GM19372 (cell line): ENCODE measurements at regions not wholly inside any gene's neighbourhood (a gene's known extent, or its start where the extent isn't known, plus 50 kb on each side); places are given as distances from the start of the nearest gene placed in this dataset.
A peak's percentile ranks its signal among the peaks of the same experiment; 100 is the strongest.

ENCODE experiments used
- ATAC-seq: cut with Tn5 transposase; IDR thresholded peaks from one replicate; pipeline ENCODE4 v1.9.1; 2021; ENCODE audit warnings: mild to moderate bottlenecking, low read depth, moderate library complexity; ENCODE audit not compliant: unreplicated experiment

DNA sequence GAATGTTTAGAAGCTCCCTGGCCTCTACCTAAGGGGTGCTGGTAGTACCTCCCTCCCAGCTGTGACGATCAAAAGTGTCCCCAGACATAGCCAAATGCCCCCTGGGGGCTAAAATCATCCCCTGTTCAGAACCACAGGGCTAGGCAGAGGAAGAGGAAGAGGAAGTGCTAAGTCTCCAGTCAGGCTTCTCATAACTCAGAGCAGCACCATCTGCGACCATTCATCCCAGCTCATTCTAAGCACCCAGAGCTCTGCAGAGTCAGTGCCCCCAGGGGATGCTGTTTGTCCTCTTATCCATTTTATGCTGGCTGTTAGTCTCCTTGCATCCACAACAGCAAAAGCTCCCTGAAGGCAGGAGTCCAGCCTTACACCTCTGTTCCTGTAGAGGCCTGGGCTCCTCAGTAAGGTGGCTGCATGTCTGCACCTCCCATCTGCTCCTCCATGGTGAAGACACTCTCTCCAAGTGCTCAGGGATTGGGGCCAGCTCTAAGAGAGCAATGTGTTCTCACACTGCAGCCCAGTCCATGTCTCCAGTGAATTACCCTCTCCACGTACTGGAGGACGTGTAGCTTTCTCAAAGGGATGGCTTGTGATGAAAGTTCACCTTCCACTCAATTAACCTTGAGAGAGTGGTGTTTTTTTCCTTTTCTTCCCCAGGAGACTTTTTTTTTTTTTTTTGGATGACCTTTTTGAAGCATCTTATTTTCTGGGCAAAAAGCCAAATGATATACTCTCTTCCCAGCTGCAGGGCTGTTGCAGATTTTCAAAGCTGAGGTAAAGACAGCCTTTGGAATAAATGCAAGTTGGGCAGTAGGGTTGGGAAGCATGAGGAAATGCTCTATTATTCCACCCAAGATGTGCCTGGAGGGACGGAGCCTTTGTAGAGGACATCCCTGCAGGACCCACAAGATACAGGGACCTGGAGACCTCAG lies 158.9 kb upstream of the SLC14A2 start:
- ATAC-seq, result no peak

DNA sequence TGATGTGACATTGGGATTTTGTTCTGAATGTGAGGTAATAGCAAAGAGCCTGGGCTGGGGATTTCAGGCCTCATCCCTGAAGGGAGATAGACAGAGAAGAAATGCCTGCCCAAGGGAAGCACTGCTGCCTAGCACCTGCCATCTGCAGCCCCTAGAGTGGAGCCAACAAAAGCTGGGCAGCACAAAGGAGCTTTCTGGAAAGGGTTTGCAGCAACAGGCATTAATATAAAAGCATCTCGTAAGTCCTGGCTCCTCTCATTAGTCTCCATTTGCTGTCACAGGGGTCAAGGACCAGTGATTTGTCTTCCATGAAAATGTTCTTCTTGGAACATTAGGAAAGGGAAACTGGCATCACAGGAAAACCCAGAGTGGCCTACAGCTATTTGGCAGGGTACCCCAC lies 157.2 kb upstream of the SLC14A2 start:
- ATAC-seq, result no peak

GRCh38 chr18:45462179-45462578 lies 153.1 kb upstream of the SLC14A2 start:
- ATAC-seq, result no peak

DNA sequence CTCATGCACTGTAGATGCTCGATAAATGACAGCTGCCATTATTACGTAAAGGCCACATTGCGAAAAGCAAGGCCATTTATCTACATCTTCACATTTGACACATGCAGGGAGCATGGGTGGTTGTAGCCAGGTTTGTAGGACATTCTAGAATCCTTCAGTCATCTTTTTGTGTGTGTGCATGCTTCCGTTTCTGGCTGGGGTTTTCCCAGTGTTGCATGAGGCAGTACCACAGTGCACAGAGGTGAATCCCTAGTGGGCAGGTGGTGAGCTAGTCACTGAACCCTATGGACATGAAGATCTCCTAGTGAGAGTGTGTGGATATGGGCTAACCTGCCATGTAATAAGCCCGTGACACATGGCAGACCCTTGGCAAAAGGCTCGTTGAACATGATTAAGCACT lies 151.8 kb upstream of the SLC14A2 start:
- peak; percentile 51 for ATAC-seq

- ATAC-seq, result no peak
Measured at GRCh38 chr18:45464619-45465018, 150.7 kb upstream of the SLC14A2 start.

DNA sequence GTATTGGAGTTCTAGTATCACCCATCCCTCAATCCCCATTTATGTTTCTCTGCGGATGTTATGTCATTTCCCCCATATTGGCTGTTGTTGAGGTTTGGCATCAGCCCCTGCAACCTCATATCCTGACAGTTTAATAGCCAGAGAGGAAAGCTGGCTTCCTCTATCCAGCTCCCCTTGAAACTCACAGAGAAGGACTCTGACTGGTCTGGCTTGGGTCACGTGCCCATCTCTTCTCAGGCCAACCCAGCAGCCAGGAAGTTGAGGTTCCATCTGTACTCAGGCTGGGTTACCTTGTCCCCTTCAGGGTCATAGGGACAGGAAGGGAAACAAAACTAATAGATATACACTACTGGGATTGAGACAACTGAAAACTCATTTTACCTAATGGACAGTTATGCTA lies 148.0 kb upstream of the SLC14A2 start:
- ATAC-seq, result no peak

DNA sequence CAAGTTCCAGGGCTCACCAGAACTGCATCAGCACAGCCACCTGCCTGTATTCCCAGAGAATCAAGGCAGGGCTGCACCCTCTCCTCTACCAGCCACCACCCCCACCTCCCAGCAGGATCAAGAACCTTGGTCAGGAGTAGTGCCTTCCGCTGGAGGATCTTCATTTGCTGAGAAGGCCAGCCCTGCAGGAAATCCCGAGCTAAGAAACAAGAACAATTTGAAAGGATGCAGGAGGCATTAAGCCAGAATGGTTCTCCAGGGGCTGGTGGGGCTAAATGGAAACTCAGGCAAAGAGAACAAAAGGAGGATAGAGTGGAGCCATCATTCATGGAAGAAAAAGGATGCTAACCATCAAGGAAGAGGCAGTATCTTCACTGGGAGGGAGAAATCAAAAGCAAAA lies 147.3 kb upstream of the SLC14A2 start:
- no peak for ATAC-seq

GRCh38 chr18:45478889-45479288 lies 136.4 kb upstream of the SLC14A2 start:
- no peak for ATAC-seq

DNA sequence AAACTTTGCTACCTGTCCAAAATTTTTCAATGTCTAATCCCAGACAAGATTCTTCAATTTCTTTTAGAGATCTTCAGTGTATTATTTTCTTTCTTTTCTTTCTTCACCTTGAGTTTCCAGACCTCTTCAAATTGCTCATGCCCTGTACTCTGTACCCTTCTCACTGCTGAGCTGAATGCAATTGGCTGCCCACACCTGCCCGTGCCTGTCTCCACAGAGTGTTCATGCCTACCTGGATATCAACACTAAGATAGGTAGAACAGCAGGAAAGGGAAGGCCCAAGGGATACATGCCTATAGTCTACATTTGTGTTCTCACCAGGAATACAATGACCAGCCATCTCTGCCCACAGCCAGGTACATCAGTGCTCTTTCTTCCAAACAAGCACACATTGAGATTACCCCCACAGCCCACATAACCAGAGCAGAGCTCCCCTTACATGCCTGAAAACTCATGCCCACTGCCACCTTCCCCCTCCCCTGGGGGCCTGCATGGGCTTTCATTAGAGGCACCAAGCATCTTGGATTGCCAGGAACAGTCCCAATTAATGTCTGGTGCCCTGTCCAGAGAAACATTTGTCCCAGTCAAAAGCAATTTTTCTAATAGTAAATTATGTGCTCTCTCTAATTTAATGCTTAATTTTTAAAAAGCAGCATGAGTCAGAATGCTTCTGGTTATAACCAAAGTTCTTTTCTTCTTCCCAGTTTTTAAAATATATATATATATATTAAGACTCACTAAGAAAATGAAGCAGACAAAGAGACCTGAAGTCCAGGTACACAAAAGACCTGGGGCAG lies 134.9 kb upstream of the SLC14A2 start:
- no peak for ATAC-seq

GRCh38 chr18:45481821-45482220 lies 133.5 kb upstream of the SLC14A2 start:
- ATAC-seq, result no peak

GRCh38 chr18:45482286-45482685 lies 133.0 kb upstream of the SLC14A2 start:
- no peak for ATAC-seq

DNA sequence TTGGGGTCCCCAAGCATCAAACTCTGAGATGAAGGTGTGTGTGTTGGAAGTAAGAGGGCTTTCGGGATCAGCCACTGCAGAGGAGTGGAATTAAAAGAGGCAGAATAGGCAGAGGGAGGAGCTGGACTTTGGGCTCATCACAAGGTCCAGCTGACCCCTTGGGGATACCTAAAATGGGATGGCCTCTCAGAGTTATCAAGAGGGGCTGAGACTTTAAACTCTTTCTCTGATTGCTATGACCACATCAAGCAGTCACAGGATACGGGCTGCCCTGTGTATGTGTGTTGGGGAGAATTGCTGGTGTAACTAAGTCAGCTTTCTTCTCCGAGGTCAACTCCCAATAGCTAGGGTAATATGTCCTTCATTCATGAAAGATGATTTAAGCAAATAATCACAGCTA lies 127.7 kb upstream of the SLC14A2 start:
- ATAC-seq, result no peak

DNA sequence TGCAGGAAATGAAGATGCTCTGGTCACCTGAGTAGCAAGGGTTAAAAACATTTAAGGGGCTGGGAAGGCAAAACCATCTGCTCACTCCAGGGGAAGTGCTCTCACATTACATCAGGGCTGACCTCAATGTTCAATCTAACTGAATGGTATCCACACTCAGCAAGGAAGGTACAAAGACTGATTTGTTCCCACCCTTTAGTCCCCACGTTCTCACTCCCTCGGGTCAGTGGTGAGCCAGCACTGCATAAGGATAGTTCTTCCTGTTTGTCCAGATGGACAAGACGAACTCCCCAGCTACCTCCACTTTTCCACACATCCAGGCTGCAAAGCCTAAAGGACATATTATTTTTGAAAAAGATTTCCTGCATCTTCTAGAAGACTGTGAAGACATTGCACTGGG lies 126.6 kb upstream of the SLC14A2 start:
- no peak for ATAC-seq

DNA sequence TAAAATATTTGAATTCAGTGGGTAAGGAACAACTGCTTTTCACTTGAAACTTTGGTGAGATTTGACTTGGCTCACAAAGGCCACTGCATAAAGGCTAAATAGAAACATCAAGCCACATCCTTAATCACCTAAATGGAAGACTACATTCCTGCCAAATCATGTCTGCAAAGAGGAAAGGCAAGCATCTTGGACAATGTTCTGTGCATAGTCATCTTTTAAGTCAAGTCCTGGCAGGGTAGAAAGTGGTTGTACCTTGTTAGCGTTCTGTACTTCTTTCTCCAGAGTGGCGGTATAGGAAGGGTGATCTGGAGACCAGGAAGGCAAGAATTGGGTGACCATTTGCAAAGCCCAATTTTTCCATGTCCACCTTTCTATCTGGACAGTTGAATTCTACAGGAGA lies 121.4 kb upstream of the SLC14A2 start:
- no peak for ATAC-seq

- no peak for ATAC-seq
Measured at GRCh38 chr18:45494811-45495210, 120.5 kb upstream of the SLC14A2 start.

GRCh38 chr18:45496741-45497140 lies 118.5 kb upstream of the SLC14A2 start:
- ATAC-seq, result no peak

DNA sequence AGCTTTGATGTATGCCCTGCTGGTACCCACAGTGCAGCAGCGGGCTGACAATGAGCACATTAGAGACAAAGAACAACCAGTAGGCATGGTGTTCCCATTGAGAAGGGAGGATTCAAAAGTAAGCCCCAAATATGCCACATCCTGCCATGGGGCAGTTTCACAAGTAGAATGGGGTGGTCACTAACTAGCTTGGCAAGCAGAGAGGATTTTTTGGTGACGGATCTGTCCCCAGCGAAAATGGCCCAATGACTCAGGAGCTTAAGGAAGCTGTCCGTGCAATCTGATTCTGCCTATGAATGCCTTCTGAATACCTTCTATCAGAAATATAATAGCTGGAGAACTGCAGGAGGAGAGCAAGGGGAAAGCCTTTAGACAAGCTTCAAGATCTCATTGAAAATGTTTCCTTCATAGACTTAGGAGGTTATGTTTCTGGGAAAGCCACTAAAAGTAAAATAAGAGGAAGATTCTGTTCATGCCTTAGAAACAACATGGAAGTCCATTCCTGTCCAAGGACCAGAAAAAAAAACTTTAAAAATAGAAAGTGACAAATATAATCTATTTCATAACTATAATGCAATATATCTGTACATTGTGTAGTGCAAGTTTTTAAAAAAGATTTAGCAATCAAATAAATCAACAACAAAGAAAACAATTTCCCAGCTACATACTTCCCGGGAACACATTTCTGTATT lies 117.5 kb upstream of the SLC14A2 start:
- no peak for ATAC-seq

- ATAC-seq, result no peak
Measured at GRCh38 chr18:45498287-45498658, 117.0 kb upstream of the SLC14A2 start.

DNA sequence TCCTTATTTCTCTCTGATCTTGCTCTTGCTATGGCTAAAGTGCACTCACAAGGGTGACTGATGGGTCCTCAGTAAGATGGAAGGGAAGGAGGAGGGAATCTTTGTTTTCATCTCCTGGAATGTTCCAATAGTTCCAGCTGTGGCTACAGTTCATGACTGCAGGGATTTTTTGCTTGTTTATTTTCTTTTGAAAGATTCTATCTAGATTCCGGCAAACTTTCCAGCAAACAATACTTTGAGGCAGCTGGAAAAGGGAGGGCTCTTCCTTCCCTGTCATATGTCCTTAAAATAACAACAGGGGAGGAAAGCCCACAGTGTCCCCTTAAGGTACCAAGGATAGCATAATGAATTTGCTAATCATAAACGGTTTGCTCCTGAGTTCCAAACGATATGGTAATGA lies 111.3 kb upstream of the SLC14A2 start:
- no peak for ATAC-seq

- ATAC-seq, result no peak
Measured at GRCh38 chr18:45505497-45506206, 109.6 kb upstream of the SLC14A2 start.

- ATAC-seq, result no peak
Measured at GRCh38 chr18:45506951-45507350, 108.3 kb upstream of the SLC14A2 start.
